ENCODE measurements at regions not wholly inside any gene's neighbourhood (a gene's known extent, or its start where the extent isn't known, plus 50 kb on each side); places are given as distances from the start of the nearest gene placed in this dataset.

GRCh38 chr14:83894568-83894967 lies 1635.4 kb upstream of the FLRT2 start:
- TF ChIP-seq REST (IDR thresholded peaks at IDR 0.05; ENCODE audit: insufficient read depth in 1 of 2, low read depth in 2 of 2, low read length in 2 of 2): no peak
- no peak for TF ChIP-seq POLR2AphosphoS5 (IDR thresholded peaks at IDR 0.05; ENCODE audit: low read depth, low read length)
- no peak for TF ChIP-seq SIN3A (IDR thresholded peaks at IDR 0.05; ENCODE audit: borderline replicate concordance, insufficient read depth, low read length)
- TF ChIP-seq TAF1 (IDR thresholded peaks at IDR 0.05; ENCODE audit: borderline replicate concordance, insufficient read depth, low read length): no peak
- no peak for TF ChIP-seq FOXP2 (optimal IDR thresholded peaks at IDR 0.05; ENCODE audit: borderline replicate concordance, extremely low read depth, extremely low read length, insufficient read depth)
